Uterus (tissue), 2 donors: ENCODE measurements at regions not wholly inside any gene's neighbourhood (a gene's known extent, or its start where the extent isn't known, plus 50 kb on each side); places are given as distances from the start of the nearest gene placed in this dataset.

ENCODE experiments used
- POLR2A ChIP-seq, 2 donors: fragments of 450-650 bp; IDR thresholded peaks; one replicate each; pipeline ENCODE4 v1.6.1; 2016; ENCODE audit warnings: antibody characterized with exemption in 2 of 2, mild to moderate bottlenecking in 1 of 2, moderate library complexity in 1 of 2
- TF ChIP-seq, protein P1 (sequence below), 4 experiments: fragments of 200-600 bp in 2 of 4; fragments of 450-650 bp in 2 of 4; sonication (generic) in 2 of 4; IDR thresholded peaks; one replicate each; pipeline ENCODE4 v1.5.1; 2016 to 2019; ENCODE audit warnings: antibody characterized with exemption in 4 of 4, mild to moderate bottlenecking in 2 of 4, moderate library complexity in 1 of 4

DNA sequence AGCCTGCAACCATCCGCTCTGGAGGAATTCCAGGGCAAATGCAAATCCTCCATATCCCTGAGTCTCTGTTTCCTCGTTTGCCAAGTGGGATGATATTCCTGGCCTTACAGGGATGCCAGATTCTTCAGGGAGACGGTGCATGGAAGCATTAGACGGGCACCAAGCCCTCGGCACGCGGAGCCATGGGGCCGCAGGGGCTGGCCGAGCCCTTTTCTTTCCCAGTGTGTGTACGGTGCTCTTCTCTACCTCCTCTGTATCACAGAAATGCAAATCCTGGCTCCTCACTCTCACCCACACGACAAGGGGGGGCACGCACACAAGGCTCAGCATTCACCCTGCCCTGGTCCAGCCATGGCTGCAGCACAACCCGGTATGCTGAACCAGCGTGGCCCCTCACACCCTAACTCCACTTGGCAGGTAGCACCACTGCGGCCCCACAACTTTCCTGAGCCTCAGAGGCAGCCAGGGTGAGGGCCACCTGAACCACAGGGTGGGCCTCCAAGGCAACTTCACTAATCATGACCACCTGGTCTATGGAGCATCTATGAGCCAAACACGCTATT lies 64.1 kb upstream of the SALL3 start:
- TF ChIP-seq, protein P1, sequence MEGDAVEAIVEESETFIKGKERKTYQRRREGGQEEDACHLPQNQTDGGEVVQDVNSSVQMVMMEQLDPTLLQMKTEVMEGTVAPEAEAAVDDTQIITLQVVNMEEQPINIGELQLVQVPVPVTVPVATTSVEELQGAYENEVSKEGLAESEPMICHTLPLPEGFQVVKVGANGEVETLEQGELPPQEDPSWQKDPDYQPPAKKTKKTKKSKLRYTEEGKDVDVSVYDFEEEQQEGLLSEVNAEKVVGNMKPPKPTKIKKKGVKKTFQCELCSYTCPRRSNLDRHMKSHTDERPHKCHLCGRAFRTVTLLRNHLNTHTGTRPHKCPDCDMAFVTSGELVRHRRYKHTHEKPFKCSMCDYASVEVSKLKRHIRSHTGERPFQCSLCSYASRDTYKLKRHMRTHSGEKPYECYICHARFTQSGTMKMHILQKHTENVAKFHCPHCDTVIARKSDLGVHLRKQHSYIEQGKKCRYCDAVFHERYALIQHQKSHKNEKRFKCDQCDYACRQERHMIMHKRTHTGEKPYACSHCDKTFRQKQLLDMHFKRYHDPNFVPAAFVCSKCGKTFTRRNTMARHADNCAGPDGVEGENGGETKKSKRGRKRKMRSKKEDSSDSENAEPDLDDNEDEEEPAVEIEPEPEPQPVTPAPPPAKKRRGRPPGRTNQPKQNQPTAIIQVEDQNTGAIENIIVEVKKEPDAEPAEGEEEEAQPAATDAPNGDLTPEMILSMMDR (IDR thresholded peaks at IDR 0.05): no peak
- no peak for TF ChIP-seq POLR2A (IDR thresholded peaks at IDR 0.05)
